Subcutaneous abdominal adipose tissue (tissue), 5 donors: ENCODE measurements at regions not wholly inside any gene's neighbourhood (a gene's known extent, or its start where the extent isn't known, plus 50 kb on each side); places are given as distances from the start of the nearest gene placed in this dataset.

ENCODE experiments used
- H3K27ac ChIP-seq: one replicate; pipeline ENCODE4 v1.7.0; 2013; ENCODE audit warnings: low read depth, mild to moderate bottlenecking, inconsistent platforms, low read length, moderate library complexity
- H3K27me3 ChIP-seq, 5 donors: one replicate each; pipeline ENCODE4 v1.7.0; 2013; ENCODE audit warnings: low read length in 5 of 5, inconsistent platforms in 1 of 5; ENCODE audit not compliant: control insufficient read depth in 5 of 5, insufficient read depth in 4 of 5
- H3K36me3 ChIP-seq, 5 donors: one replicate each; pipeline ENCODE4 v1.7.0; 2013; ENCODE audit warnings: low read length in 5 of 5; ENCODE audit not compliant: control insufficient read depth in 5 of 5, insufficient read depth in 5 of 5
- H3K4me1 ChIP-seq, 5 donors: one replicate each; pipeline ENCODE4 v1.7.0; 2013; ENCODE audit warnings: low read length in 5 of 5, mild to moderate bottlenecking in 3 of 5, moderate library complexity in 1 of 5; ENCODE audit not compliant: control insufficient read depth in 5 of 5, insufficient read depth in 5 of 5
- H3K4me3 ChIP-seq, 5 donors: one replicate each; pipeline ENCODE4 v1.7.0; 2013; ENCODE audit warnings: low read length in 5 of 5, low read depth in 1 of 5
- H3K9ac ChIP-seq, 5 donors: one replicate each; pipeline ENCODE4 v1.7.0; 2013; ENCODE audit warnings: low read length in 5 of 5, mild to moderate bottlenecking in 4 of 5, moderate library complexity in 3 of 5
- H3K9me3 ChIP-seq, 5 donors: one replicate each; pipeline ENCODE4 v1.7.0; 2013; ENCODE audit warnings: low read length in 5 of 5; ENCODE audit not compliant: control insufficient read depth in 5 of 5
- donor health status: healthy.
- donor health status: healthy.
- donor health status: healthy.
- donor health status: healthy.
- donor health status: healthy.

- Histone ChIP-seq H3K36me3 (no peaks in the 10 kb centered on the region), H3K27me3 (no peaks in the 10 kb centered on the region), H3K27ac (no peak overlapping the region), H3K9me3 (no peaks in the 10 kb centered on the region), H3K9ac (no peak overlapping the region), H3K4me1 (no peaks in the 10 kb centered on the region), H3K4me3 (no peak overlapping the region)
Observed at GRCh38 chr10:55497893-55498499, 697.0 kb upstream of the PCDH15 start.

- no peaks in the 10 kb centered on the region for H3K9me3 ChIP-seq
- no peaks in the 10 kb centered on the region for H3K27me3 ChIP-seq
- H3K9ac ChIP-seq, result no peak overlapping the region
- no peaks in the 10 kb centered on the region for H3K4me1 ChIP-seq
- no peaks in the 10 kb centered on the region for H3K36me3 ChIP-seq
- no peak overlapping the region for H3K4me3 ChIP-seq
- no peak overlapping the region for H3K27ac ChIP-seq
Observed at GRCh38 chr10:55495555-55495954, 694.5 kb upstream of the PCDH15 start.

- no peak overlapping the region for H3K4me3 ChIP-seq
- H3K27me3 ChIP-seq, result no peaks in the 10 kb centered on the region
- H3K27ac ChIP-seq, result no peak overlapping the region
Observed at GRCh38 chr10:55491712-55492111, 690.7 kb upstream of the PCDH15 start.

GRCh38 chr10:55485827-55486226 lies 684.8 kb upstream of the PCDH15 start:
- Histone ChIP-seq H3K9ac (no peak overlapping the region), H3K9me3 (peaks cover 0 to 5% (median 0%) of the 10 kb centered on the region in 5 donors), H3K36me3 (no peaks in the 10 kb centered on the region), H3K4me1 (no peaks in the 10 kb centered on the region), H3K27ac (no peak overlapping the region), H3K27me3 (no peaks in the 10 kb centered on the region), H3K4me3 (no peak overlapping the region)

More at GRCh38 chr10:55491712-55492111, 690.7 kb upstream of the PCDH15 start:
- H3K36me3 ChIP-seq, result no peaks in the 10 kb centered on the region
- no peak overlapping the region for H3K9ac ChIP-seq
- no peaks in the 10 kb centered on the region for H3K9me3 ChIP-seq
- H3K4me1 ChIP-seq, result no peaks in the 10 kb centered on the region

- Histone ChIP-seq H3K9ac (no peak overlapping the region), H3K27ac (no peak overlapping the region), H3K36me3 (no peaks in the 10 kb centered on the region), H3K27me3 (no peaks in the 10 kb centered on the region), H3K4me1 (no peaks in the 10 kb centered on the region), H3K4me3 (no peak overlapping the region), H3K9me3 (no peaks in the 10 kb centered on the region)
Observed at GRCh38 chr10:55476129-55476528, 675.1 kb upstream of the PCDH15 start.

- Histone ChIP-seq H3K27ac (no peak overlapping the region), H3K36me3 (no peaks in the 10 kb centered on the region), H3K27me3 (no peaks in the 10 kb centered on the region), H3K9me3 (no peaks in the 10 kb centered on the region), H3K4me3 (no peak overlapping the region), H3K4me1 (no peaks in the 10 kb centered on the region), H3K9ac (no peak overlapping the region)
Observed at GRCh38 chr10:55474258-55474657, 673.2 kb upstream of the PCDH15 start.

- Histone ChIP-seq H3K9me3 (no peaks in the 10 kb centered on the region), H3K4me3 (no peak overlapping the region), H3K27me3 (no peaks in the 10 kb centered on the region), H3K27ac (no peak overlapping the region), H3K4me1 (peaks cover 0 to 5% (median 4%) of the 10 kb centered on the region in 5 donors), H3K9ac (no peak overlapping the region), H3K36me3 (no peaks in the 10 kb centered on the region)
Observed at GRCh38 chr10:55470840-55471239, 669.8 kb upstream of the PCDH15 start.

GRCh38 chr10:55466806-55467504 lies 665.9 kb upstream of the PCDH15 start:
- Histone ChIP-seq H3K36me3 (no peaks in the 10 kb centered on the region), H3K9ac (peak overlapping the region in 1 of 5 donors; percentile 10), H3K27ac (peak overlapping the region; percentile 19), H3K9me3 (no peaks in the 10 kb centered on the region), H3K4me1 (peaks cover 0 to 5% (median 4%) of the 10 kb centered on the region in 5 donors), H3K4me3 (peak overlapping the region in 1 of 5 donors; percentile 13), H3K27me3 (no peaks in the 10 kb centered on the region)

GRCh38 chr10:55464083-55464482 lies 663.1 kb upstream of the PCDH15 start:
- H3K27ac ChIP-seq, result no peak overlapping the region
- H3K27me3 ChIP-seq, result no peaks in the 10 kb centered on the region
- H3K36me3 ChIP-seq, result no peaks in the 10 kb centered on the region
- H3K4me1 ChIP-seq, result peaks cover 0 to 5% (median 4%) of the 10 kb centered on the region in 5 donors
- H3K9me3 ChIP-seq, result no peaks in the 10 kb centered on the region
- H3K4me3 ChIP-seq, result no peak overlapping the region
- H3K9ac ChIP-seq, result no peak overlapping the region

- no peaks in the 10 kb centered on the region for H3K4me1 ChIP-seq
- H3K36me3 ChIP-seq, result no peaks in the 10 kb centered on the region
- no peak overlapping the region for H3K9ac ChIP-seq
- no peak overlapping the region for H3K27ac ChIP-seq
- H3K9me3 ChIP-seq, result no peaks in the 10 kb centered on the region
- H3K4me3 ChIP-seq, result no peak overlapping the region
- no peaks in the 10 kb centered on the region for H3K27me3 ChIP-seq
Observed at GRCh38 chr10:55460008-55460407, 659.0 kb upstream of the PCDH15 start.
